ENCODE measurements at regions not wholly inside any gene's neighbourhood (a gene's known extent, or its start where the extent isn't known, plus 50 kb on each side); places are given as distances from the start of the nearest gene placed in this dataset.
A peak's percentile ranks its signal among the peaks of the same experiment; 100 is the strongest.
"Not testable (repeated sequence)": the region's sequence is repeated elsewhere in the genome, so short reads cannot be mapped to it uniquely, and the experiment has no call there.

DNA sequence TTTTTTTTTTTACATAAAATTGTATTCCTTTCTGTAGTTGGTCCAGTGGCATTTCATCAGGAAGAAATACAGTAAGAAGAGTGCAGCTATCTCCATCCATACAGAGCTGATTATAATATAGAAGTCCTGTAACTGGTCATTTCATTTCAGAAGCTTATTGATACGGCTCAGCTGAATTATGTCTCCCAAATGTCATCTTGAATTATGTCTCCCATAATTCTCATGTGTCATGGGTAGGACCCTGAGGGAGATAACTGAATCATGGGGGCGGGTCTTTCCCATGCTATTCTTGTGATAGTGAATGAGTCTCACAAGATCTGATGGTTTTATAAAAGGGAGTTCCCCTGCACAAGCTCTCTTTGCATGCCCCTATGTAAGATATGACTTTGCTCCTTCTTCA, 492.9 kb downstream of the CHSY3 start:
- Histone ChIP-seq H3K9me2 (replicated peaks; ENCODE audit: insufficient read depth) (no peaks in the 10 kb centered on the region), H3K27ac (no peak overlapping the region), H3K36me3 (replicated peaks; ENCODE audit: insufficient read depth, low read depth) (no peaks in the 10 kb centered on the region), H4K20me1 (ENCODE audit: insufficient read depth, poor library complexity, severe bottlenecking) (no peaks in the 10 kb centered on the region), H3K4me3 (no peak overlapping the region), H3K27me3 (no peaks in the 10 kb centered on the region), H3K9me3 (ENCODE audit: low read depth) (no peaks in the 10 kb centered on the region), H3K4me1 (ENCODE audit: insufficient read depth) (no peaks in the 10 kb centered on the region), H3K79me2 (no peaks in the 10 kb centered on the region), H3K4me2 (no peak overlapping the region), H2AFZ (no peak overlapping the region)
- no peak for DNase-seq (ENCODE audit: low spot score)
- 90% methylated on average over 2 of the region's 2 CpGs for WGBS (ENCODE audit: low lambda C conversion rate, missing lambda C conversion rate)
- TF ChIP-seq EZH2 (IDR thresholded peaks at IDR 0.05; ENCODE audit: borderline replicate concordance), result no peak

GRCh38 chr5:130391727-130392264, 487.5 kb downstream of the CHSY3 start:
- 42% methylated on average over 3 of the region's 3 CpGs for WGBS (ENCODE audit: low lambda C conversion rate, missing lambda C conversion rate)
- H3K4me1 ChIP-seq (ENCODE audit: insufficient read depth); H4K20me1 ChIP-seq (ENCODE audit: insufficient read depth, poor library complexity, severe bottlenecking); H3K4me3 ChIP-seq; H3K9me3 ChIP-seq (ENCODE audit: low read depth); H3K27me3 ChIP-seq; H3K79me2 ChIP-seq; H3K9me2 ChIP-seq (replicated peaks; ENCODE audit: insufficient read depth); H2AFZ ChIP-seq; DNase-seq (ENCODE audit: low spot score); H3K36me3 ChIP-seq (replicated peaks; ENCODE audit: insufficient read depth, low read depth): not testable (repeated sequence)
- Histone ChIP-seq H3K27ac (peak overlapping the region; percentile 2), H3K4me2 (peak overlapping the region; percentile 35)

- Histone ChIP-seq H3K9me3 (ENCODE audit: low read depth) (no peaks in the 10 kb centered on the region), H3K36me3 (replicated peaks; ENCODE audit: insufficient read depth, low read depth) (no peaks in the 10 kb centered on the region), H3K4me1 (ENCODE audit: insufficient read depth) (no peaks in the 10 kb centered on the region), H3K27ac (no peak overlapping the region), H2AFZ (peak overlapping the region; percentile 3), H3K4me2 (no peak overlapping the region), H4K20me1 (ENCODE audit: insufficient read depth, poor library complexity, severe bottlenecking) (no peaks in the 10 kb centered on the region), H3K79me2 (no peaks in the 10 kb centered on the region), H3K9me2 (replicated peaks; ENCODE audit: insufficient read depth) (no peaks in the 10 kb centered on the region), H3K27me3 (no peaks in the 10 kb centered on the region), H3K4me3 (no peak overlapping the region)
- 52% methylated on average over 1 of the region's 1 CpG for WGBS (ENCODE audit: low lambda C conversion rate, missing lambda C conversion rate)
- TF ChIP-seq CTCF (IDR thresholded peaks at IDR 0.05; ENCODE audit: poor library complexity), result no peak
- TF ChIP-seq EZH2phosphoT487 (IDR thresholded peaks at IDR 0.05; ENCODE audit: low read depth, severe bottlenecking, unreplicated experiment), result no peak
- TF ChIP-seq EZH2 (IDR thresholded peaks at IDR 0.05; ENCODE audit: borderline replicate concordance), result no peak
- no peak for DNase-seq (ENCODE audit: low spot score)
Measured at GRCh38 chr5:130386155-130386554, 481.9 kb downstream of the CHSY3 start.

DNA sequence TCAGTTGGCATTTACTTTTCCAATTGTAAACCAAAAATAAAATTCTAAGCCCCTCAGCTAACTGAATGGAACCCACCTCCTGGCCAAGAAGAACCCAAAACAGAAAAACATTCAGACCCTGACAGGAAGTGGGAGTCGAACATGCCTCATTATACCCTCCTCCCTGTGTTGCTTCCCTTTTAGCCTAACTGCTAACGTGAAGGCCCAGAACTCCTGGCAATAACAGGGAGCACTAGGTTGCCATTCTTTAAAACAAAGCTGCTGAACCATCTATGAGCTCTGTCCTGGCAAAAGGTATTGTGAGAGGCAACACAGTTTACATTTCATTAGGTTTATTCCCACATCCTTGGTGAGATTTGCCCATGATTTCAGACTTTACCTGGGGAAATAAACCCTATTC, 481.4 kb downstream of the CHSY3 start:
- H3K9me2 ChIP-seq (replicated peaks; ENCODE audit: insufficient read depth), result no peaks in the 10 kb centered on the region
- H3K27ac ChIP-seq, result no peak overlapping the region
- TF ChIP-seq EZH2 (IDR thresholded peaks at IDR 0.05; ENCODE audit: borderline replicate concordance), result no peak
- no peak for TF ChIP-seq CTCF (IDR thresholded peaks at IDR 0.05; ENCODE audit: poor library complexity)
- TF ChIP-seq EZH2phosphoT487 (IDR thresholded peaks at IDR 0.05; ENCODE audit: low read depth, severe bottlenecking, unreplicated experiment), result no peak
- H3K4me2 ChIP-seq, result no peak overlapping the region
- no peak overlapping the region for H3K4me3 ChIP-seq
- H3K79me2 ChIP-seq, result no peaks in the 10 kb centered on the region
- peak overlapping the region; percentile 3 for H2AFZ ChIP-seq
- no peaks in the 10 kb centered on the region for H3K9me3 ChIP-seq (ENCODE audit: low read depth)
- WGBS (ENCODE audit: low lambda C conversion rate, missing lambda C conversion rate), result 73% methylated on average over 2 of the region's 2 CpGs
- no peak for DNase-seq (ENCODE audit: low spot score)
- H4K20me1 ChIP-seq (ENCODE audit: insufficient read depth, poor library complexity, severe bottlenecking), result no peaks in the 10 kb centered on the region
- no peaks in the 10 kb centered on the region for H3K4me1 ChIP-seq (ENCODE audit: insufficient read depth)
- H3K27me3 ChIP-seq, result no peaks in the 10 kb centered on the region
- H3K36me3 ChIP-seq (replicated peaks; ENCODE audit: insufficient read depth, low read depth), result no peaks in the 10 kb centered on the region

Data from hepatocyte (in vitro differentiated cells).